HG03342 (cell line): ENCODE measurements at regions not wholly inside any gene's neighbourhood (a gene's known extent, or its start where the extent isn't known, plus 50 kb on each side); places are given as distances from the start of the nearest gene placed in this dataset.

Source experiments
- ATAC-seq: cut with Tn5 transposase; IDR thresholded peaks from one replicate; pipeline ENCODE4 v1.9.1; 2021; ENCODE audit warnings: mild to moderate bottlenecking, moderate library complexity; ENCODE audit not compliant: unreplicated experiment

DNA sequence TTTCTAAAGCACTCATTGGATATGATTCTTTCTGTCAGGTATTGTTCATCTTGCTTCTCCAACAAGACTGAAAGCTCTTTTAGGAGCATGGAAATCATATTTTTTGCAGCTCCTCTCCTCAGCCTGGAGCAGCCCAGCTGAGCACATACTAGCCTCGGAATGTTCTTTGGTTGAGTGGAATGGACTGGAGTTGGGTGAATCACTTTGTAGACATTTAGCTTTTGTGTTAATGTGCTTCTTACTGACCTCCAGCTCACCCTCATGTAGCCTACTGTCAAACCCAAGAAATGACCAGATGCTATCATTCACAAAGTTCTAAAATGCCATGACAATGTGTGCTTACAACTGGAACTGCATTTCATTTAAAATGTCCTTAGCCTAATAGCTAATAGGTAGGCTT is 161.1 kb downstream of the NUAK1 start:
- ATAC-seq = no peak

DNA sequence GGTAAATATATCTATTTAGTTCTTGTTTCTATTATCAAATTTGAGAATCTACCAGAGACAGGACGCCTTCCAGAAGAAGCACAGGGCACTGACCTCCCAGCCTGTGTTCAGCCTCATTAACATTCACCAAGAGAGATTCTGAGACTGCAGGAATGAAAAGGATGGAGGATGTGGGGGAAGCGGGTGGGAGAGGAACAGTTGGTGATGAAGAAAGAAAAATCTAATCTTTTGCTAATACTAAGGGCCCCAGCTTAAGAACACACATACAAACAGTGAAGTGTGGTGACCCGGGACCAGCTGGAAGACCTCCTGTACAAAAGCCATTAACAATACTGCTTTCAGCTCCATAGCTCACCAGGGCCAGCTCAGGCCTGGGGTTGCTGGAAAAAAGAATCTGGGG is 160.5 kb downstream of the NUAK1 start:
- no peak for ATAC-seq

DNA sequence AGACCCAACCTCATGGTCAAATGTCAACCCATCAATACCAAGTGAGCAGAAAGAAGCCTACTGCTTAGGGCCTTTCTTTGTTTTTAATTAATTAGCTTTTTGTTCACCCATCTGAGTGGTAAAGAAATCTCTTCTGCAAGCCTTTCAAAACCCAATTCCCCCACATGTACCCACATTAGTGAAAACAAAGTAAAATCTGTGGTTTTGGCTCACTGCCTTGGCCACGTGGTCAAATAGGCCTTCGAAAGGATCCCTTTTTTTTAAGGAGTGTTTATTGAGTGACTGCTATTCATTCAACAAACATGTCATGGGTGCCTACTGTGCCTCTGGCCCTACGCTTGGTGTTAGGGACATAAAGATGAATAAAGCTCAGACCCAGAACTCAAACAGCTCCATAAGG is 160.1 kb downstream of the NUAK1 start:
- ATAC-seq = no peak

DNA sequence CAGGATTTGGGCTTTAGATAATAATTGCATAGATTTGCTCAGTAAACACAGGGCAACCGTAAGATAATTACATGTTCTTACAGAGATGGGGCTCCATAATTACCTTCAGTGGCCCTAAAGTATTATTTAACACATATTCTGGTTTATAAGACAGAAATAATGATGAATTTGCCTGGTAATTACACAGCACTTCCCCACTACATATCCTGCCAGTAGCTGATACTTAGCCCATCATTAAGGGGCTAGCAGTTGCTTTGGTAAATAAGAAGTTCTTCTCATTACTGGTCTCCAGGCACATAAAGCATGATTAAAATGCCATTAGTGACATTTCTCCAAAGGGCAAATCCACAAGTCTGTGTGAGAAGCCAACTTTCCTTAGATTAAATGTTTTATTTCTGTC is 158.7 kb downstream of the NUAK1 start:
- no peak for ATAC-seq

GRCh38 chr12:105980533-105980932 is 158.2 kb downstream of the NUAK1 start:
- ATAC-seq = no peak

- ATAC-seq = no peak
Observed at GRCh38 chr12:105982022-105982421, 156.7 kb downstream of the NUAK1 start.

GRCh38 chr12:105983622-105984320 is 155.0 kb downstream of the NUAK1 start:
- ATAC-seq = no peak

DNA sequence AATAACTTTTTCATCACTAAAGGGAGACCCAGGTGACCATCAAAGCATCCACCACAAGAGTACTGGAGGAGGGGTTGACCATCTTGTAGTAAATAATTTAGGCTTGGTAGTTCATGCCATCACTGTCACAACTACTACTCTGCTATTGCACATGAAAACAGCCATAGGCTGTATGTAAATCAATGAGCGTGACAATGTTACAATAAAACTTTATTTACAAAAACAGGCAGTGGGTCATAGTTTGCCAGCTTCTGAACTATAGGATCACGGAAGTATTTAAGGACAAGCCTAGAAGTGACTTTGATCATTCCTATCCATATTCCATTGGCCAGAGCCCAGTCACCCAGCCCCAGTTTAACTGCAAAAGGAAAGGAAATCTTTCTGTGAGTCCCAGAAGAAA is 153.4 kb downstream of the NUAK1 start:
- no peak for ATAC-seq

DNA sequence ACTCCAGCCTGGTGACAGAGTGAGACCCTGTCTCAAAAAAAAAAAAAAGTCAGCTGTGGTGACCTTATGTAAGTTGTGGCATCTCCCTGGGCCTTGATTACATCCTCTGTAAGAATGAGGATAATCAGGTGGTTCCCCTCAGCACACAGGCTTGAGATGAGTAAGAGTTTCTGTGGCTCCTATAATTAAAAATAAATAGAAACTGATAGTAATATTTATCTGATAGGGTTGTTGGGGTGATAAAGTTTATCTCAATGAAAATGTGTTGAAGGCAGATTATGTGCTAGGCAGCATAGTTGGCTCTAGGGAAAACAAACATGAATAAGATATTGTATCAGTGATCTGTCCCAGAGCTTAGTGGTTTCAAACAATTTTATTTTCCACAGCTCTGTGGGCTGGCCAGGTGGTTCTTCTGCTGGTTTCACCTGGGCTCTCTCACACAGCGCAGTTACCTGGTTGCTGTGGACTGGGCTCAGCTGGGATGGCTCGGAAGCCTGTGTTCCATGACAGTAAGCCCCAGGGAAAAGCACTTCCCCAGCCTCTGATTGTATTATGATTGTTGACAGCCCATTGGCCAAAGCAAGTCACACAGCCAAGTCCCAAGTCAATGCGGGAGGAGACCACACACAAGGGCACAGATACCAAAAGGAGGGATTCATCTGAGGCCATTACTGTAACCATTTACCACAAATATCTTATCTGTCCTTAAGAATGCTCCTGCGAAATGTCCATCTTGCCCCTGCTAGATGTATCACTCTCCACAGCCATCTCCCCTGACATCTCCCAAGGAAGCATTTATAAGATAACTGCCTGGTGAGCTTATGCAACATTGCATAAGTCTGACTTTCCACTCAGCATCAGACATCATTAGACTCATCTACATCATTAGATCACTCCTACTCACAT is 151.7 kb downstream of the NUAK1 start:
- ATAC-seq = no peak

GRCh38 chr12:105987685-105988035 is 151.1 kb downstream of the NUAK1 start:
- ATAC-seq = no peak

DNA sequence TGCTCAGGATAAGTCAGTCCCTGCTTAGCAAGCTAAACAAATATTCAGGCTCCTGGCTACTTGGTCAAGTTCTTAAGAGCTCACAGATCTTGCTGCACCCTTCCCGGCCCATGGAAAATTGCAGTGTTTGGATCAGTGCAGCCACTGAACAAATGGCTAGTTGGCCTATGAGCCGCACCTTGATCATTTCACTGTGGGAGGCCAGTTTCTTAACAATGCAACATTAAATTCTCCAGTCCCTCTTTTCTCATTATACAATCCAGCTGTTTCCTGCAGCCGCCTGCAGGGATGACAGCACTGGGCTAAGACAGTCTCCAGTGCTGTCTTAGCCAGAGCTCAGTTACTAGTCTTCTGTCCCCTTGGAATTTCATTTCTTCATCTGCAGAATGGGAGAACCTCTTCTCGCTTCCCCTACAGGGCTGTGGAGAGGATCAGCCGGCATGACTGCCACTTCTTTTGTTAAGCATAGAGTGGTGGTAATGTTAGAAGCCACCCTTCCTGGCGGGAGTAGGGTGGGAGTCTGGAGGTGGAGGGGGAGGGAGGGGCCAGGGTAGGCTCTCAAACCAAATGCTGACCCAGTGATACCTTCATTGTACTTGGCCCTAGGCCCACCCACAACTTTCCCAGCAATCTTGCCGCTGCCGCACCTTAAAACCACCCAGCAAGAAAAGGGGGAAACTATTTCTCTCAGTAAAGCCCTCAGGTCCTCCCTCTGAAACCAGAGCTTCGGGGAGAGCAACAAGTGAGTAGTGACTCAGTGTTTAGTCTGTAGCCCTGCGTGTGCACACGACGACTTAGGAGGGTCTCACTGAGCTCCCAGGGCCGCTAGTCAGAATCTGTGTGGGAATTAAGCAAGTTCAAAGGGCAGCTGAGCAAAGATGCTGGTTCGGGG is 145.7 kb downstream of the NUAK1 start:
- no peak for ATAC-seq

DNA sequence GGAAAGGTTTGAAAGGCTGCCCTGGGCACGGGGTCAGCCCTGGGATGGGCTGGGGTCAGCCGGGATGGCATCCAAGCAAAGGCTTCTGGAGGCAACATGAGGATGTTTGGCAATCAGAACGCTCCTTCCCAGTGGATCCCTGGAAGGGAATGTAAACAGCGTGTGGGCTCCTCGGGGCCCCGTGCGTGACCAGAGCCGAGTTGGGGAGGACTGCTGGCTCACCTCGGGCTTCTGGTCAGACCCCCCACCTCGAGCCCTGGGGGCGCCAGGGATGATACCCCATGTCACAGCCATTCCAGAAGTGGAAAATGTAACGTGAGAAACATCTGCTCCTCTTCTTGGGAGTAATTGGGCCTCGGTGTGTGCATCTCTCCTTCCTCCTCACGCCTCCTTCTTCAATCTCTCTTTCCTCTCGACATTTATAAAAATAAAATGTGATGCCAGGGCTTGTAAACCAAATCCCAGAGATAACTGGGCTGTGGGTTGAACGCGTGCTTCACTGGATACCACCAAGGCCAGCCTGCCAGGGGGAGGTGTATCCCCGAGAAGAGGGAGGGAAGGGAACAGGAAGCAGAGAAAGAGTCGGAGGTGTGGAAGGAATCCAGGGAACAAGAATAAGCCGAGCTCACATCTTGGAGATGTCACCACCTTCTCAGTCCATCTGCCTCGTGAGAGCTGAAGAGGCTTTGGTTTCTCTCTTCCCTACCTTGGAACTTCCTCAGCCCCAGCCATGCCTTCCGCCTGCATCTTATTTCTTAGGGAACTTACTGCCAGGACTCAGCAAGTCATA is 144.8 kb downstream of the NUAK1 start:
- ATAC-seq = no peak

GRCh38 chr12:105995961-105996431 is 142.8 kb downstream of the NUAK1 start:
- ATAC-seq = no peak

GRCh38 chr12:105998561-105998960 is 140.2 kb downstream of the NUAK1 start:
- no peak for ATAC-seq

DNA sequence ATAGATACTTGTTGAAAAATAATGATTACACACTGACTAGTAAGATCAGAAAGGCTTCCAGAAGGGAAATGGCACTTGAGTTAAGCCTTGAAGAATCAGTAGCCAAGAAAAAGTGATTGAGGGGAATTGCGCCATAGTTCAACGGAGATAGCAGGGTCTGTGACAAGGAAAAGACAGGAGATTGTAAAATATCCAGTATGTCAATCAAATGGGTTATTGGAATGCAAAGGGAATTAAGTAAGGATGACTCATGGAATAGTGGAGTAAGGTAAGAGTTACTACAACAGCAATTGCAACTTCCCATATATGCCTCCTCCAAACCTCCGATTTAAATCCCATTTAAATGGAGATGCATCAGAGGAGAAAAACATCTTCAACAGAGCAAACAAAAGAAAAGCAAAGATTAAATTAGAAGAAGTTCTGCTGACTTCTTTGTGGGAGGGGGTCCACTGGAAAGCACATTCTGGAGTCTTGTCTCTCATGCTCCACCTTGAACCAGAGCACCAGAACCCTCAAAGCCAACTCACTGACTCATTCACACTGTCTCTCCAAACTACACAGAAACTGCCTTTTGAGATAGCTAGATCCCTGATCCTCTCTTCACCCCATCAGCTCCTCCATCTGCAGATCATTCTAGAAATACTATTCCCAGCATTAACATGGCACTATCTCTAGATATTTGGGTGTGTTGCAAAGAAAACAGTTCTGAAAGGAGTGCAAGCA is 138.2 kb downstream of the NUAK1 start:
- no peak for ATAC-seq

DNA sequence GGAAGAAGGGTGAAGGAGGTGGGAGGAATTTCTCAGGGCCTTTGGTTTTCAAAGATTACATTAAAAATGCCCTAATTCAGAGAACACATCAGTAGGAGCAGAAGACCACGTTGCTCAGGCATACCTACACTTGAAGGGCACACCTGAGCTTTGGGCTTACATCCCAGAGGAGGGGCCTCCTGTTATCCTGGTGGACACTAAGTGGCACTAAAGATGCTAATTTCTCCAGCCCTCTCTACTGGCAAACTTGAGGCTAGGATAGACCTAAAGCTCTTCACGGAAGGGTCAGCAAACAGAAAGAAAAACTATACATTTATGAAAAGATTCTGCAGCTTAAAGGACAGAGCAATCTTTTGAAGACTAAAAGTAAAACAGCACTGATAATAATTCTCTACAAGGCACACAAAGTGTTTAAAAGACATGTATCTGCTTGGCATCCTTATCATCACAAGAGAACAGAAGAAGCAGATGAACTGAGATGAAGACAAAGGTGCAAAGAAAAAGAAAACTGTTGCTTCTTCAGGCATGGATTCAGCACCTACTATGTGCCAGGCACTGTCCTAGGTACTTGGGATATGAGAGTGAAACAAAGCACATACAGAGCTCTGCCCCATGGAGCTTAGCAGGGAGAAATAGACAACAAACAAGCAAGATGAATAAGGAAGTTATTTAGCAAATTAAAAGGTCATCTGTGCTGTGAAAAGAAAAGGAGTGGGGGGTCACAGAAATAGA is 137.5 kb downstream of the NUAK1 start:
- no peak for ATAC-seq

GRCh38 chr12:106001837-106002218 is 136.9 kb downstream of the NUAK1 start:
- no peak for ATAC-seq

- ATAC-seq = no peak
Observed at GRCh38 chr12:106003297-106003696, 135.5 kb downstream of the NUAK1 start.

DNA sequence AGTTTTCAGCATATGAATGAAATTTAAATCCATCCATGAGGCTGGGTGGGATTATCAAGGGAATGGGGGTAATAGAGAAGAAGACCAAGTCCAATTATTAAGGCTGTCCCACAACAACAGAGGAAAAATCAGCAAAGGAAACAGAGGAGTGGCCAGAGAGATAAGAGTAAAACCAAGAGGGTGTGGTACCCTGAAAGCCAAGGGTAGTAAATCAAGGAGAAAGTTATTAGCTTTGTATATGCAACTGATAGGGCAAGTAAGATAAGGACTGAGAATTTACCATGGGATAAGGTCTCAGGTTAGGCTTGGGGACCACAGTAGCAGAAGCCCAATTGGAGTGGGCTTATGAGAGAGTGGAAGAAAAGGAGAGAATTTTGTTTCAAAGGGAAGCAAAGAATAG is 134.5 kb downstream of the NUAK1 start:
- ATAC-seq = no peak
